SJSA1 (cell line): ENCODE measurements at regions not wholly inside any gene's neighbourhood (a gene's known extent, or its start where the extent isn't known, plus 50 kb on each side); places are given as distances from the start of the nearest gene placed in this dataset.

ENCODE experiments used
- DNase-seq, 2 experiments: peaks; one replicate each; pipeline ENCODE4 v3.0.0-alpha.2; 2015 to 2020; ENCODE audit warnings: low spot score in 2 of 2, low read depth in 1 of 2
- H3K27ac ChIP-seq: fragments of 250-450 bp; sonication (Bioruptor Pico); 2 replicates; pipeline ENCODE4 v1.5.1; 2020; ENCODE audit warnings: mild to moderate bottlenecking, moderate library complexity
- H3K27me3 ChIP-seq: fragments of 250-450 bp; sonication (Bioruptor Pico); replicated peaks from 2 replicates; pipeline ENCODE4 v1.5.1; 2020; ENCODE audit warnings: mild to moderate bottlenecking, moderate library complexity
- H3K36me3 ChIP-seq: fragments of 250-450 bp; sonication (Bioruptor Pico); 2 replicates; pipeline ENCODE4 v1.5.1; 2020; ENCODE audit warnings: mild to moderate bottlenecking
- H3K4me1 ChIP-seq: fragments of 250-450 bp; sonication (Bioruptor Pico); replicated peaks from 2 replicates; pipeline ENCODE4 v1.6.1; 2021; ENCODE audit warnings: mild to moderate bottlenecking
- H3K4me3 ChIP-seq: fragments of 250-450 bp; sonication (Bioruptor Pico); 2 replicates; pipeline ENCODE4 v1.5.1; 2020; ENCODE audit warnings: mild to moderate bottlenecking
- H3K9me3 ChIP-seq: fragments of 250-450 bp; sonication (Bioruptor Pico); replicated peaks from 2 replicates; pipeline ENCODE4 v1.5.1; 2020; ENCODE audit warnings: mild to moderate bottlenecking

DNA sequence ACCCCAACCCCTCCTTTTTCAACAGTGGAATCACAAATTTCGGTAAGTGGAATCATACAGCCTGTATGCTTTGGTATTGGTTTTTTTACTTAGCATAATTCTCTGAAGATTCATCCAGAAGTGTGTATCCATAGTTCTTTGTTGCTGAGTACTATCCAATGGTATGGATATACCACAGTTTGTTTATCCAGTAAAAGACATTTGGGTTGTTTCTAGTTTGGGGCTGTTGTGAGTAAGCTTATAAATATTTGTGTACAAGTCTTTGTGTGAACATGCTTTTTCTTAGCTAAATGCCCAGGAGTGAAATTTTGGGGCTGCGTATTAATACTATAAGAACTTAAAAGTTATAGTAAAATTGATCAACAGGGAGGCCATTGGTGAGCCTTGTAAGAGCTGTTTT, 57.5 kb upstream of the GC start:
- Histone ChIP-seq H3K4me1 (peaks cover 8% of the 10 kb centered on the region), H3K27me3 (no peaks in the 10 kb centered on the region), H3K27ac (no peak overlapping the region; the same call in 1 of the 2 replicates), H3K9me3 (no peaks in the 10 kb centered on the region), H3K4me3 (no peak overlapping the region), H3K36me3 (no peaks in the 10 kb centered on the region)
- DNase-seq: peak in 1 of 2 experiments; percentile 11

DNA sequence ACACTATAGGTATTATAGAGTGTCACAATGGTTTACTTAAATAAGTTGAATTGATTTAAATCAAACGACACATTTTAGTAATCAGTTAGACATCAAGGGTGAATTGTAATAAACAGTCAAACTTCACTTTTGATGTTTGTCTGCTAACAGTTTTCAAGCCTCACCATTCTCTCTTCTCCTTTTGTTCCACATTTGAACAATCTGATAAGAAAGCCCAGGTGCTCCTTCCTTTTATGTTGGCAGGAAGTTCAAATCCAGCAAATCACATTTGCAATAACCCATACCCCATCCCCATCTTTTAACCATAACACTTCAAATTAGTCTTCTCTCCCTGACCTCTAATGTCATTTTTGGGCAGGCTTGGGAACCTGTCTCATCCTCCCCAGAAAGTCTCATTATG, 63.4 kb upstream of the GC start:
- no peaks in the 10 kb centered on the region for H3K4me1 ChIP-seq
- no peaks in the 10 kb centered on the region for H3K27me3 ChIP-seq
- no peak overlapping the region for H3K27ac ChIP-seq
- H3K4me3 ChIP-seq: no peak overlapping the region
- DNase-seq: no peak
- H3K36me3 ChIP-seq: no peaks in the 10 kb centered on the region
- no peaks in the 10 kb centered on the region for H3K9me3 ChIP-seq

DNA sequence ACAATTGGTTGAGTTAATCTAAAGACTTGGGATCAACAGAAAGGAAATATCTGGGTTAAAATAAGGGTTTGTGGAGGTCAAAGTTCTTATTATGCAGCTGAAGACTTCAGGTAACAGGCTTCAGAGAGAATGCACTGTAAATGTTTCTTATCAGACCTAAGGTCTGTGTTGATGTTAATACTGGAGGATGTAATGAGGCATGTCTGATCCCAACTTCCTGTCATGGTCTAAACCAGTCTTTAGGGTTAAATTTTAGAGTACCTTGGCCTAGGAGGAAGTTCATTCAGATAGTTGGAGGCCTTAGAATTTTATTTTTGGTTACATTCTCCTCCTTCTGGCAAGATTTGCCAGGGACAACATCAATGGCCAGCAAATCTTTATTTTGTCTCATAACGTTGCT, 72.1 kb upstream of the GC start:
- Histone ChIP-seq H3K36me3 (no peaks in the 10 kb centered on the region), H3K27ac (no peak overlapping the region), H3K9me3 (no peaks in the 10 kb centered on the region), H3K4me3 (no peak overlapping the region), H3K4me1 (no peaks in the 10 kb centered on the region), H3K27me3 (no peaks in the 10 kb centered on the region)
- no peak for DNase-seq

DNA sequence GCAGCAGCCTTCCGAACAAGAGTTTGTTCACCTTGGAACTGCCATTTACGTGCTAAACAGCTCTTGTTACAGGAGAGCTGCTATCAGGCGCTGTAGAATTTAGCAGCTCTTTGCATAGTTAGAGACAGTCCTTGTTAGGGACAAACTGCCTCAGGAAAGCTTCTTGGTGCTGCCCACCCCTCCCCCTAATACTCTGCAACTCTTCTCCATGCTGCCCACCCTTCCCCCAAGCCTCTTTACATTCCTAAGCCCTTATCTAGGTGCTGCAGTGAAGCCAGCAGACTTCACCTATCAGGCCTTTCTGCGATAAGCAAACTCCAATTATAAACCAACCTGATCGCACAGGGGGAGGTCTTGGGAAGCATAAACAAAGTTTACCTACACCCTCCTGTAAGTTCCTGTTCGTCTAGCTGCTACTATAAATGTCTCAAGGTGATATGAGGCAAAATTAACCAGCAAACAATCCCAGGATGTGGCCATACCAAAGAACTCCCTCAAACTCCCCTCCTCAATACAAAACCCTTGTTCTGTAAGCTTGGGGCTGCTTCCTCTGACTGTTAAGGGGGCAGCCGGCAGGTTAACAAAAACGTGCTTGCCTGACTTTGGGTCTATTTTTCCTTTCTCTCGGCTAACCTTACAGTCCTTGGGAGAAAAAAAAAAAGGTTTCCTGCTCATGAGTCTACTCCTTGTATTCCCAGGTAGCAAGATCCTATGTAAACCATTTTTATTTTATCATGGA, 74.0 kb upstream of the GC start:
- Histone ChIP-seq H3K27me3 (no peaks in the 10 kb centered on the region), H3K4me3 (no peak overlapping the region), H3K4me1 (no peaks in the 10 kb centered on the region), H3K9me3 (no peaks in the 10 kb centered on the region), H3K27ac (no peak overlapping the region), H3K36me3 (no peaks in the 10 kb centered on the region)
- DNase-seq: no peak

DNA sequence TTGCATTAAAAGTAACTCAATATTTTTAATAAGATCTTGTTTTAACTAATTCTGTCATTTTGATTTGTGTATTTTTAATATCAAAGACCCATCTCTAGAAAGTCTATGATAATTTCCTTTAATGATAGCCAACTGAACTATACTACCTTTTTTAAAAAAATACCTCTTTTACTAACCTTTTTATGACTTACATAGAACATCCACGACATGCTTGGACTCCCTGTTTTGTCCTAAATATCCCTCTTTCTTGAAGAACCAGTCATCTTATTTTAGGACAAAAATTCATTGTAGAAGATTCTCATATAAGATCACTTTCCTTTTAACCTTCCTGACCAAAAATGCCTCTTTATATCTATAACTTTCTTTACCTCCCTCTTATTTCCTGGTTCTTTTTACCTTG, 76.8 kb upstream of the GC start:
- Histone ChIP-seq H3K9me3 (no peaks in the 10 kb centered on the region), H3K36me3 (no peaks in the 10 kb centered on the region), H3K4me3 (no peak overlapping the region), H3K27ac (no peak overlapping the region), H3K27me3 (no peaks in the 10 kb centered on the region), H3K4me1 (no peaks in the 10 kb centered on the region)
- no peak for DNase-seq

DNA sequence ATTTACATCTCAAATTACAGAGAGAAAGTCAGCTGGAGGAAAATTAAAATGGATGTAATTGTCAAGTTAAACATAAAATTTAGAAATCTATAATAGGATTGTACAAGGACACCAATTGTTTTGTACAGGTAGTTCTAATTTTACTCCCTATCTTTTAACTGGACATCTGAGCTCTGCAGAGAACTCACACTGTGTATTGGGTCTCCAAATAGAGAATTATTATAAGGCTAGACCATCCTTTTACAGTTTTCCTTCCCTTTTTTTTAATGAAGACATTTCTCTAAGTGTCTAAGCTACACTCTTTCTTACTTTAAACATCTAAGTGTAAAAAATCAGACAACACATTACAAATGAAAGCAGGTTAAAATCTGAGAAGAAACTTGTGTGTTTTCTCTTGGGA, 78.4 kb upstream of the GC start:
- Histone ChIP-seq H3K9me3 (no peaks in the 10 kb centered on the region), H3K27me3 (no peaks in the 10 kb centered on the region), H3K4me3 (no peak overlapping the region), H3K4me1 (no peaks in the 10 kb centered on the region), H3K27ac (no peak overlapping the region), H3K36me3 (no peaks in the 10 kb centered on the region)
- DNase-seq: no peak

DNA sequence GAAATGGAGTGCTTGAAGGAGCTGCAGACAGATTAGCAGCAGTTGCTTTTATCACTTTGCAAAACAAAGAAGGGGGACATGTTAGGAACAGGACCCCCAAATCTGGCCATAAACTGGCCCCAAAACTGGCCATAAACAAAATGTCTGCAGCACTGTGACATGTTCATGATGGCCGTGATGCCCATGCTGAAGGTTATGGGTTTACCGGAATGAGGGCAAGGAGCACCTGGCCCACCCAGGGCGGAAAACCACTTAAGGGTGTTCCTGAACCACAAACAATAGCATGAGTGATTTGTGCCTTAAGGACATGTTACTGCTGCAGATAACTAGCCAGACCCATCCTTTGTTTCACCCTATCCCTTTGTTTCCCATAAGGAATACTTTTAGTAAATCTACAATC, 79.6 kb upstream of the GC start:
- H3K4me3 ChIP-seq: no peak overlapping the region
- no peak overlapping the region for H3K27ac ChIP-seq
- no peaks in the 10 kb centered on the region for H3K27me3 ChIP-seq
- H3K4me1 ChIP-seq: no peaks in the 10 kb centered on the region
- no peaks in the 10 kb centered on the region for H3K36me3 ChIP-seq
- H3K9me3 ChIP-seq: no peaks in the 10 kb centered on the region
- no peak for DNase-seq

DNA sequence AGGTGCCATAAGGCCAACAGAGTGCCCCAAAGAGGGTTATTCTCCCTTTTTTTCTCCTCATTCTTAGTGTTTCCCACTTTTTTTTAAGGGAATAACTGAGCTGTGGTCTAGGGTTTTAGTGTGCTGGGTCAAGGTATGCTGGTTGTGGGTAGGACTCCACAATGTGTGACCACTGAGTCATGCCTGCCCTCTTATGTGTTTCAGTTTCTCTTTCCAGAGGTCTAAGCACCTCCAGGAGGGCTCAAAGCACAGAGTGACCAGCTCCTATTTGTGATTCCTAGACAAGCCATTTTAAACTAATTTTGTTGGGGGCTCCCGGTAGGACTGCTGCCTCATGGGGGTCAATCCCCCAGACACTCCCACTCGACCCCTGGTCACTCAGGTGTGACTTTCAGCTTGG, 80.5 kb upstream of the GC start:
- Histone ChIP-seq H3K9me3 (no peaks in the 10 kb centered on the region), H3K4me3 (no peak overlapping the region), H3K4me1 (no peaks in the 10 kb centered on the region), H3K27ac (no peak overlapping the region), H3K27me3 (no peaks in the 10 kb centered on the region), H3K36me3 (no peaks in the 10 kb centered on the region)
- DNase-seq: no peak

DNA sequence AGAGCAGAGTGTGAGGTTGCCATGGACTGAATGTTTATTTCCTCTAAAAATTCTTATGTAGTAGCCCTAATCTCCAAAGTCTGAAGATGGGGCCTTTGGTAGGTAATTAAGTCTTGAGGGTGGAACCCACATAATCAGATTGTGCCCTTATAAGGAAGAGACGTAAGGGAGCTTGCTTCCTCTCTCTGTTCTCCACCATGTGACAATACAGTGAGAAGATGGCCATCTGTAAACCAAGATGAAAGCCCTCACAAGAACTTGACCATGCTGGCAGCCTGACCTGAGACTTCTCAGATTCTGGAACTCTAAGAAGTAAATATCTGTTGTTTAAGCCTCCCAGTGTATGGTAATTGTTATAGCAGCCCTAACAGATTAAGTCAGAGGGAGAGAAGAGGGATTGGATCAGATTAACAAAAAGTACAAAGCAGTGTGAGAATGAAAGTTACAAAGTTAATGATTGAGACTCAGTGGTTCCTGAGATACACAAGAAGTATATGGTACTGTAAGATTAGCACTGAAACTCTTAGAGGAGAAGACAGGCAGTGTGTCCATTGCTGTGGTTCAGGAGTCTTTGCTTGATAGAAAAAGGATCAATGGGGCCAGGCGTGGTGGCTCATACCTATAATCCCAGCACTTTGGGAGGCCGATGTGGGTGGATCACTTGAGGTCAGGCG, 82.5 kb upstream of the GC start:
- no peak for DNase-seq
- Histone ChIP-seq H3K36me3 (no peaks in the 10 kb centered on the region), H3K4me3 (no peak overlapping the region), H3K9me3 (no peaks in the 10 kb centered on the region), H3K4me1 (no peaks in the 10 kb centered on the region), H3K27me3 (no peaks in the 10 kb centered on the region), H3K27ac (no peak overlapping the region)

DNA sequence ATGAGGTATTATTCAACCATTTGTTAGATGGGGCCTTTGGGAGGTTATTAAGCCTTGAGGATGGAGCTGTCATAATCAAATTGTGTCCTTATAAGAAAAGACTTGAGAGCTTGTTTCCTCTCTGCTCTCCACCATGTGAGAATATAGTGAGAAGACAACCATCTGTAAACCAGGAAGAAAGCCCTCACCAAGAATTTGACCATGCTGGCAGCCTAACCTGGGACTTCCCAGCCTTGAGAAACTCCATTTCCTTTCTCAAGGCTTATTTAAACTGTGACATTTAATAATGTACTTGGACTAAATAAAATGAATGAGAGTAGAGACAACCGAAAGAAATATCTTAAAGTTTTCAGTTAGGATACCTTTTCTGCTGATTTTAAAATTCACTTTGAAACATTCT, 83.7 kb upstream of the GC start:
- no peak overlapping the region for H3K4me3 ChIP-seq
- DNase-seq: no peak
- H3K27me3 ChIP-seq: no peaks in the 10 kb centered on the region
- H3K9me3 ChIP-seq: no peaks in the 10 kb centered on the region
- H3K27ac ChIP-seq: no peak overlapping the region
- H3K36me3 ChIP-seq: no peaks in the 10 kb centered on the region
- no peaks in the 10 kb centered on the region for H3K4me1 ChIP-seq

DNA sequence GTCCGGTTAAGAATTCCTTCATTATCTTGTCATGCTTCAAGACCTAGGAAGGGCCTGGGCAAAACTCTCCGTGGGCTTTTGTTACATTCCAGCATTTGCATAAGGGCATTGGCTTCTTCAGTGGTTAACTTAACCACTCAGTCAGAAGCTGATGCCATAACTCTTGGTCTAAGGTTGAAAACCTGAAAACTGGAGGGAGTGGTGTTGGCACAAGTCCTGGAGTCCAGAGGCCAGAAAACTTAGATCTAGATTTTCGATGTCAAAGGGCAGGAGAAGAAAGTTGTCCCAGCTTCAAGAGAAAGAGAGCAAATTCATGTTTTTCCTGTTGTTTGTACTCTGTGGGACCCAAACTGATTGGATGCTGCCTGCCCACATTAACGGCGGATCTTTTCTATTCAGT, 86.6 kb upstream of the GC start:
- Histone ChIP-seq H3K36me3 (no peaks in the 10 kb centered on the region), H3K9me3 (no peaks in the 10 kb centered on the region), H3K27ac (no peak overlapping the region), H3K27me3 (no peaks in the 10 kb centered on the region), H3K4me3 (no peak overlapping the region), H3K4me1 (no peaks in the 10 kb centered on the region)
- DNase-seq: no peak

DNA sequence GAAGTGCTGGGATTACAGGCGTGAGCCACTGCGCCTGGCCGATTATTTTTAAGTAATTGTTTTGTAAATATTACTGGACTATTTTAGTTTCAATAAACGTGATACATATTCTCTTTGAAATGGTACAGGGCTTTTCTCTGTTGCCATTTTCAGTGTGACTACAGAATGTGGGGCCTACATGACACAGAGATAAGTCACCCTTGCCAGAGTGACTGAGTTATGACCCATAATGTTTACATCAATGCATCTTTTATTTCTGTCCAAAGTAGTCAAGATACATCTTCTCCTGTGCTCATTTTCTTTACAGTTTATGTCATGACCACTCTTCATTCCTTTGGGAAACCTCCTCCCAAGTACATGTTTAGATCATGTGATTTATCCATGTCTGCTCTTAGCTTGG, 88.3 kb upstream of the GC start:
- Histone ChIP-seq H3K4me3 (no peak overlapping the region), H3K27me3 (no peaks in the 10 kb centered on the region), H3K4me1 (no peaks in the 10 kb centered on the region), H3K9me3 (no peaks in the 10 kb centered on the region), H3K27ac (no peak overlapping the region), H3K36me3 (no peaks in the 10 kb centered on the region)
- DNase-seq: no peak

DNA sequence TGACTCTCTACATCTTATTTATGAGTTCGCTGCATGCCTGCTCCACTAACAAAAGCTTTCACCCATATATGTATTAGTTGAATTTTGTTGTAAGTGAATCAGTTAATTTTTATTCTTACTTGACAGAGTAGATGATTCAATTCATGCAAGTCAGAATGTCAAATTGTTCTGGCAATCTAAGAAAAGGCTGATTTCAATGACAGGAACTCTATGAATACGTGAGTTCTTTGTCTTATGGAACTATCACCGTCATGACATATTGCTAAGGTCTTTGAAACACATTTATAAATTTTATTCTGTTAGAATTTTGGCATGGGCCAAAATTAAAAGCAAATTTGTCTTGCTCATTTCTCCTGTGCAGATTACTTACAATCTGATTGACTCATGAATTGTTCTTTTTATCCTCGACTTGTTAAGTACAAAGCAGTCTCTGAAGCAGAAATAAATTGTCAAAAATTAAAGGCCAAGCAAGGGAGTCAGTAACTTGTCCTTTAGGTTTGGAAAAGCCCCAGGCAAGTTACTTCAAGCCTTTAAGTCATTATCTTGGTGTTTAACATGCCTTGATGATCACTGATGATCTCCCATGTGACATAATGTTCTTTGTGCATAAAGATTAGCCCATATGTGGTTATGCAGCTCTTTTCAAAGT, 89.0 kb upstream of the GC start:
- no peak for DNase-seq
- Histone ChIP-seq H3K4me1 (no peaks in the 10 kb centered on the region), H3K27me3 (no peaks in the 10 kb centered on the region), H3K4me3 (no peak overlapping the region), H3K36me3 (no peaks in the 10 kb centered on the region), H3K9me3 (no peaks in the 10 kb centered on the region), H3K27ac (no peak overlapping the region)

DNA sequence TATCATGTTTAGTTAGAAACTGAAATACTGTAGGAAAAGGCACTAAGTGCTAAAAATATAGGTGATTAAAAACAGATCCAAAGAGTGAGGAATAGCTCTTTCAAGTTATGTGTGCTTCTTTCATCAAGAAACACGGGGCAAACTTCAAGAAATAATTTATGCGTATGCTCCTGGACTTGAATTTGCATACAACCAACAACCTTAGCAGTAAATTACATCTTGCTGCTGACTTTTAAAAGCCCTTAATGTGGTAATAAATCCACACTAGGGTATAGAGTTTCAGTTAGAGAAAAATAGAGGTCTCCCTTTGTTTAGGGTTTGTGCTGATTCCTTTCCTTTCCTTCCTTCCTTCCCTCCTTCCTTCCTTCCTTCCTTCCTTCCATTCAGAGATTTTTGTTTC, 94.5 kb upstream of the GC start:
- Histone ChIP-seq H3K4me1 (no peaks in the 10 kb centered on the region), H3K36me3 (no peaks in the 10 kb centered on the region), H3K27ac (no peak overlapping the region), H3K9me3 (no peaks in the 10 kb centered on the region), H3K4me3 (no peak overlapping the region), H3K27me3 (no peaks in the 10 kb centered on the region)
- DNase-seq: no peak
